OCI-LY3 (cell line): ENCODE measurements at regions not wholly inside any gene's neighbourhood (a gene's known extent, or its start where the extent isn't known, plus 50 kb on each side); places are given as distances from the start of the nearest gene placed in this dataset.

Source experiments
- H2AFZ ChIP-seq: fragments of 200-600, 300-600 bp; shearing (Covaris generic); 2 replicates; pipeline ENCODE4 v1.6.0; 2014; ENCODE audit warnings: antibody characterized with exemption, low read depth, low read length
- H3K27ac ChIP-seq: fragments of 200-600, 300-600 bp; sonication (generic); 2 replicates; pipeline ENCODE4 v1.5.1; 2014; ENCODE audit warnings: mild to moderate bottlenecking, low read length, moderate library complexity, mixed read lengths
- H3K27me3 ChIP-seq: fragments of 200-600, 300-600 bp; sonication (generic); 2 replicates; pipeline ENCODE4 v1.6.1; 2014; ENCODE audit warnings: low read depth, low read length, mixed read lengths
- H3K36me3 ChIP-seq: fragments of 200-600, 300-600 bp; sonication (generic); replicated peaks from 2 replicates; pipeline ENCODE3; 2014; ENCODE audit warnings: low read depth, low read length, mixed read lengths
- H3K4me1 ChIP-seq: fragments of 300-600, 200-600 bp; sonication (generic); 2 replicates; pipeline ENCODE4 v1.6.1; 2014; ENCODE audit warnings: low read length, mixed read lengths
- H3K4me2 ChIP-seq: fragments of 200-600, 300-600 bp; sonication (generic); 2 replicates; pipeline ENCODE4 v1.6.1; 2014; ENCODE audit warnings: low read length, mixed read lengths
- H3K4me3 ChIP-seq: fragments of 300-600, 200-600 bp; sonication (generic); 2 replicates; pipeline ENCODE4 v1.5.1; 2014; ENCODE audit warnings: antibody characterized with exemption, mild to moderate bottlenecking, low read length, moderate library complexity
- H3K79me2 ChIP-seq: fragments of 300-600, 200-600 bp; shearing (Covaris generic); 2 replicates; pipeline ENCODE4 v1.6.1; 2014; ENCODE audit warnings: mild to moderate bottlenecking, low read length, mixed read lengths
- H3K9ac ChIP-seq: fragments of 300-600, 200-600 bp; shearing (Covaris generic); 2 replicates; pipeline ENCODE4 v1.6.0; 2014; ENCODE audit warnings: mild to moderate bottlenecking, low read length, moderate library complexity
- H3K9me3 ChIP-seq: fragments of 200-600, 300-600 bp; shearing (Covaris generic); 2 replicates; pipeline ENCODE4 v1.6.1; 2014; ENCODE audit warnings: low read length, mixed read lengths; ENCODE audit not compliant: insufficient read depth
- H4K20me1 ChIP-seq: fragments of 200-600, 300-600 bp; sonication (generic); 2 replicates; pipeline ENCODE4 v1.6.1; 2016; ENCODE audit warnings: low read length, mixed read lengths; ENCODE audit not compliant: insufficient read depth
- CTCF ChIP-seq: fragments of 200-600, 300-600 bp; sonication (generic); IDR thresholded peaks from 2 replicates; pipeline ENCODE4 v1.5.1; 2014; ENCODE audit warnings: antibody characterized with exemption, low read length, low read depth
- EZH2phosphoT487 ChIP-seq: fragments of 200-600 bp; shearing (Covaris generic); IDR thresholded peaks from 2 replicates; pipeline ENCODE4 v1.6.1; 2018; ENCODE audit warnings: antibody characterized with exemption, mixed run types, low read depth

GRCh38 chr15:69724333-69724732 is 271.7 kb downstream of the RPLP1 start:
- H3K4me3 ChIP-seq: no peak overlapping the region
- no peak overlapping the region for H3K9ac ChIP-seq
- H3K36me3 ChIP-seq: no peaks in the 10 kb centered on the region
- no peak for TF ChIP-seq EZH2phosphoT487
- TF ChIP-seq CTCF: no peak
- no peak overlapping the region for H2AFZ ChIP-seq
- H3K9me3 ChIP-seq: no peaks in the 10 kb centered on the region
- H4K20me1 ChIP-seq: no peaks in the 10 kb centered on the region
- H3K4me1 ChIP-seq: peaks cover 37% of the 10 kb centered on the region
- no peak overlapping the region for H3K27ac ChIP-seq
- no peaks in the 10 kb centered on the region for H3K79me2 ChIP-seq
- peaks cover 76% of the 10 kb centered on the region for H3K27me3 ChIP-seq
- no peak overlapping the region for H3K4me2 ChIP-seq

DNA sequence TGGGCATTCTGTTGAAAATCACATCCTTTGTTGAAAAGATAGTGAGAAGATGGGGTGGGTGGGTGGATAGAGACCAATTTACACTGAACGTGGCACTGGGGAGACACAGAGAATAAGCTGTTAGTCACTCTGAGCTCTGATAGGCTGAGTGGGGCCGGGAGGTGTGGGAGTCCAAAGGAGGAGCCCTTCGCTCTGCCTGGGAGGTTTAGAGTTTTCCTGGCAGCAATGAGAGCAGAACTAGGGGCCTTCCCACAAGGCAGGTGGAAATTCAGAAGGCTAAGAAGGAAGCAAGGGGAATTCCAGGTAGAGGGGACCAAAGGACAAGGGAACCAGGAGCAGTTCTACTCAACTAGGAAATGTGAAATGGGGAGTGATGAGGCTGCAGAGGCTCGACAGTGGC is 272.7 kb downstream of the RPLP1 start:
- H3K4me1 ChIP-seq: peaks cover 32% of the 10 kb centered on the region
- no peak overlapping the region for H2AFZ ChIP-seq

DNA sequence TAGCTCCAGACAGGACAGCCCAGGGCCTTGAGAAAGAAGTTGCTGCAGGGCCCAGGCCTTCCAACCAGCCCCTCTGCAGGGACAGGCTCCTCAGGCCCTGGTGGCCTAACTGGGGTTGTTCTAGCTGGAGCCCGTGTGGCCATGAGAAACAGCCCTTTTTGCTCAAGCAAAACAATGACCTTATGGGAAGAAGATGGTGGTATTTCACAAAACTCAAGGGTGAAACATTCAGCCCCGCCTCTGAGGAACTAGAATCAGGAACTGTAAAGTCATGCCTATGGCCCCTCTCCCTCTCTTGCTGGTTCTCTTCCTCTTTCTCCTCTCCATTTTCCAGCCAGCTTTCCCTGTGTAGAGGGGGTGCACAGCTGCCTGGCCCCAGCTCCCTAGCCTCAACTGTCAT is 273.3 kb downstream of the RPLP1 start:
- TF ChIP-seq CTCF (no peak), EZH2phosphoT487 (no peak)
- no peaks in the 10 kb centered on the region for H3K36me3 ChIP-seq
- H3K4me1 ChIP-seq: peaks cover 32% of the 10 kb centered on the region
- H3K4me2 ChIP-seq: peak overlapping the region; percentile 50
- H3K9ac ChIP-seq: no peak overlapping the region
- H3K27ac ChIP-seq: no peak overlapping the region
- no peak overlapping the region for H2AFZ ChIP-seq
- no peaks in the 10 kb centered on the region for H3K79me2 ChIP-seq
- H3K27me3 ChIP-seq: peaks cover 69% of the 10 kb centered on the region
- H3K4me3 ChIP-seq: peak overlapping the region; percentile 9; the same call in 1 of the 2 replicates
- no peaks in the 10 kb centered on the region for H4K20me1 ChIP-seq
- H3K9me3 ChIP-seq: no peaks in the 10 kb centered on the region

More for the DNA sequence above, 272.7 kb downstream of the RPLP1 start:
- Histone ChIP-seq H3K9ac (no peak overlapping the region), H3K36me3 (no peaks in the 10 kb centered on the region), H3K27ac (no peak overlapping the region), H3K9me3 (no peaks in the 10 kb centered on the region), H3K4me2 (no peak overlapping the region), H4K20me1 (no peaks in the 10 kb centered on the region), H3K4me3 (no peak overlapping the region), H3K79me2 (no peaks in the 10 kb centered on the region), H3K27me3 (peaks cover 69% of the 10 kb centered on the region)
- TF ChIP-seq EZH2phosphoT487 (no peak), CTCF (no peak)

DNA sequence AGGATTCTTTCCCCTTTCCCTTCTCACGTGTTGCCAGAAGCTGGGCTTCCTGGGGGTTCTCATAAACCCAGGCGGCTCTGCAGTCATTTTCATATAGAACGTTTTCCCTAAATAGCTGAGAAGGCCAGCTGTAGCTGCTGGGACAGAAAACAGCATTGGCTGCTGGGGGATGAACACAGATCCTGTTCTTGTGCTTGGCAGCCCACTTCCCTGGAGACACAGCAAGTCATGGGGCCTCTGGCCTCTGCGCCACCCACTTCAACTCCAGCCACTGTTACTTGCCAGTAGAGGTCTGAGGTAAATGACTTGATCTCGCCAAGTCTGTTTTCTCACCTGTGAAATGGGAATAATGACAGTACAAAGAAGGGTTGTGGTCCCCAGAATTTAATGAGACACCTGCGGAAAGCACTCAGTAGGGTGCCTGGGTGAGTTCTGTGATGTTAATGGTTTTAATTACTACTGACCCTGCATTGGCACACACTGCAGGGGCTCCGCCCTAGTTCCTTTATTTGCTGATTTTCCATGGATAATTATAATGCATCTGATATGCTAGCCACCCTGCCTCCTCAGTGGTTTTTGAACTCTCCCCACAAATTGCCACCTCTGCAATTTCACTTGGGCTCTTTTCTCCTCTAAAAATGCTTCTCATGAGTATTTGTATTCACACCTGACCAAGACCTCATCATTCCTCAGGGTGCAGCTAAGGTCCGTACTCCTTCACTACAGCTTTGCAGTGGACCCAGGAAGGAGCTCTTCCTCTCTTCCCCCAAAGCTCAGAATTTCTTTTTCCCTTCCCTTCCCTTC is 274.7 kb downstream of the RPLP1 start:
- H3K79me2 ChIP-seq: no peaks in the 10 kb centered on the region
- no peaks in the 10 kb centered on the region for H4K20me1 ChIP-seq
- peaks cover 20% of the 10 kb centered on the region for H3K4me1 ChIP-seq
- TF ChIP-seq CTCF: no peak
- no peak for TF ChIP-seq EZH2phosphoT487
- no peak overlapping the region for H2AFZ ChIP-seq
- no peak overlapping the region for H3K4me3 ChIP-seq
- no peak overlapping the region for H3K4me2 ChIP-seq
- H3K9me3 ChIP-seq: no peaks in the 10 kb centered on the region
- H3K27me3 ChIP-seq: peaks cover 69% of the 10 kb centered on the region
- no peak overlapping the region for H3K9ac ChIP-seq
- no peaks in the 10 kb centered on the region for H3K36me3 ChIP-seq
- no peak overlapping the region for H3K27ac ChIP-seq
